HCT116 (cell line): ENCODE measurements at regions not wholly inside any gene's neighbourhood (a gene's known extent, or its start where the extent isn't known, plus 50 kb on each side); places are given as distances from the start of the nearest gene placed in this dataset.

ENCODE experiments used
- ATAC-seq: fragments of 200-7000 bp; cut with Tn5 transposase; 2 replicates; pipeline ENCODE4 v1.9.1; 2020; ENCODE audit warnings: mild to moderate bottlenecking, moderate library complexity
- BruUV-seq: library from RNA; stranded (reverse); fragments of 400-500 nt; replicated peaks from 2 replicates; lab custom pipeline; 2021; lab: Mats Ljungman, UMichigan
- CTCF ChIA-PET: fragments of 300-600 bp; sonication (Branson Sonifier 250); formaldehyde crosslinking; loops from one replicate; lab custom pipeline; 2021; ENCODE audit warnings: antibody characterized with exemption; lab: Charles Lee
- POLR2A ChIA-PET: fragments of 300-600, 350-600 bp; sonication (Branson Sonifier 250); formaldehyde crosslinking; loops from one replicate; lab custom pipeline; 2021; ENCODE audit warnings: antibody characterized with exemption; lab: Charles Lee
- RAD21 ChIA-PET, 2 experiments: fragments of 300-600 bp; sonication (Branson Sonifier 250); formaldehyde crosslinking; loops; one replicate each; lab custom pipeline; 2023; ENCODE audit warnings: low total read pairs in 2 of 2; ENCODE audit not compliant: uncharacterized antibody in 2 of 2, unreplicated experiment in 2 of 2, low non-redundant PET in 1 of 2; lab: Charles Lee
- DNase-seq: peaks from one replicate; pipeline ENCODE4 v3.0.0-alpha.2; 2010; ENCODE audit warnings: low read depth, low spot score
- H2AFZ ChIP-seq: fragments of 200-600 bp; shearing (Covaris generic), sonication (generic); 2 replicates; pipeline ENCODE4 v1.6.1; 2017; ENCODE audit warnings: low read depth, mixed run types, mixed read lengths, antibody characterized with exemption, low read length; ENCODE audit not compliant: poor library complexity, severe bottlenecking
- H3K27ac ChIP-seq: 2 replicates; pipeline ENCODE4 v1.5.1; 2012; ENCODE audit warnings: low read depth, low read length
- H3K27me3 ChIP-seq: fragments of 200-600 bp; sonication (generic); 2 replicates; pipeline ENCODE4 v1.6.1; 2016; ENCODE audit warnings: mixed run types, low read length, mixed read lengths; ENCODE audit not compliant: insufficient read depth
- H3K36me3 ChIP-seq, 2 experiments: fragments of 200-500 bp in 1 of 2; fragments of 200-600 bp in 1 of 2; sonication (Bioruptor generic) in 1 of 2; sonication (generic) in 1 of 2; 2 replicates each; pipeline versions ENCODE4 v1.5.1 to v1.6.1; 2014 to 2016; ENCODE audit warnings: low read length in 2 of 2, inconsistent platforms in 1 of 2, mixed read lengths in 1 of 2, mixed run types in 1 of 2; ENCODE audit not compliant: insufficient read depth in 2 of 2, control insufficient read depth in 1 of 2
- H3K4me1 ChIP-seq, 2 experiments: fragments of 200-600 bp in 1 of 2; sonication (generic) in 1 of 2; 2 replicates each; pipeline versions ENCODE4 v1.5.1 to v1.6.1; 2012 to 2017; ENCODE audit warnings: low read length in 2 of 2, inconsistent platforms in 1 of 2, mild to moderate bottlenecking in 1 of 2, mixed read lengths in 1 of 2, mixed run types in 1 of 2, moderate library complexity in 1 of 2; ENCODE audit not compliant: insufficient read depth in 2 of 2, control insufficient read depth in 1 of 2
- H3K4me2 ChIP-seq: fragments of 200-600 bp; sonication (generic); 2 replicates; pipeline ENCODE4 v1.6.1; 2017; ENCODE audit warnings: mixed run types, low read length, mixed read lengths
- H3K4me3 ChIP-seq, 2 experiments: fragments of 200-600 bp in 1 of 2; sonication (generic) in 1 of 2; replicated peaks in 1 of 2; 2 replicates each; pipeline ENCODE4 v1.5.1; 2011 to 2016; ENCODE audit warnings: low read length in 2 of 2, control low read depth in 1 of 2, low read depth in 1 of 2, mild to moderate bottlenecking in 1 of 2, mixed read lengths in 1 of 2, mixed run types in 1 of 2
- H3K79me2 ChIP-seq: fragments of 200-600 bp; sonication (generic); 2 replicates; pipeline ENCODE4 v1.6.1; 2017; ENCODE audit warnings: mild to moderate bottlenecking, mixed run types, low read length, moderate library complexity, mixed read lengths; ENCODE audit not compliant: insufficient read depth
- H3K9ac ChIP-seq: fragments of 200-600 bp; sonication (generic); 2 replicates; pipeline ENCODE4 v1.6.1; 2016; ENCODE audit warnings: low read length, mixed read lengths
- H3K9me2 ChIP-seq: fragments of 200-600 bp; sonication (generic), shearing (Covaris generic); 2 replicates; pipeline ENCODE4 v1.6.1; 2017; ENCODE audit warnings: mixed run types, mild to moderate bottlenecking, moderate library complexity; ENCODE audit not compliant: insufficient read depth
- H3K9me3 ChIP-seq, 2 experiments: fragments of 200-500 bp in 1 of 2; fragments of 200-600 bp in 1 of 2; sonication (Bioruptor generic) in 1 of 2; sonication (generic) in 1 of 2; 2 replicates each; pipeline ENCODE4 v1.6.1; 2014 to 2017; ENCODE audit warnings: low read length in 2 of 2, mixed read lengths in 2 of 2, inconsistent platforms in 1 of 2, low read depth in 1 of 2, mild to moderate bottlenecking in 1 of 2, mixed run types in 1 of 2, moderate library complexity in 1 of 2; ENCODE audit not compliant: control insufficient read depth in 1 of 2, insufficient read depth in 1 of 2
- H4K20me1 ChIP-seq: fragments of 200-600 bp; sonication (generic), shearing (Covaris generic); 2 replicates; pipeline ENCODE4 v1.6.1; 2017; ENCODE audit warnings: mixed run types, mild to moderate bottlenecking, moderate library complexity; ENCODE audit not compliant: insufficient read depth
- CBX3 ChIP-seq: IDR thresholded peaks from 2 replicates; pipeline ENCODE4 v1.6.1; 2012; ENCODE audit warnings: low read depth
- CEBPB ChIP-seq: IDR thresholded peaks from 2 replicates; pipeline ENCODE4 v1.6.1; 2012; ENCODE audit warnings: low read depth
- CTCF ChIP-seq, 3 experiments: fragments of 200-600 bp in 1 of 3; sonication (generic) in 1 of 3; IDR thresholded peaks in 2 of 3; conservative IDR thresholded peaks in 1 of 3; 2 replicates each; pipeline ENCODE4 v1.5.1; 2012 to 2017; ENCODE audit warnings: low read depth in 2 of 3, low read length in 2 of 3, antibody characterized with exemption in 1 of 3, borderline replicate concordance in 1 of 3, control low read depth in 1 of 3, mild to moderate bottlenecking in 1 of 3, mixed read lengths in 1 of 3, mixed run types in 1 of 3, moderate library complexity in 1 of 3; ENCODE audit not compliant: insufficient read depth in 1 of 3
- ELF1 ChIP-seq: IDR thresholded peaks from 2 replicates; pipeline ENCODE4 v1.6.1; 2012; ENCODE audit warnings: low read depth, borderline replicate concordance
- EZH2 ChIP-seq: fragments of 200-600 bp; sonication (generic); IDR thresholded peaks from 2 replicates; pipeline ENCODE4 v1.6.1; 2017; ENCODE audit warnings: antibody characterized with exemption, mixed run types
- FOSL1 ChIP-seq: IDR thresholded peaks from 2 replicates; pipeline ENCODE4 v1.6.1; 2012; ENCODE audit warnings: low read depth
- JUND ChIP-seq: IDR thresholded peaks from 2 replicates; pipeline ENCODE4 v1.6.1; 2012
- MAX ChIP-seq: IDR thresholded peaks from 2 replicates; pipeline ENCODE4 v1.6.1; 2012
- POLR2A ChIP-seq: IDR thresholded peaks from 2 replicates; pipeline ENCODE4 v1.7.0; 2011; ENCODE audit warnings: borderline replicate concordance; ENCODE audit not compliant: insufficient read depth, insufficient read length; ENCODE audit errors: extremely low read depth
- POLR2AphosphoS5 ChIP-seq: IDR thresholded peaks from 2 replicates; pipeline ENCODE4 v1.6.1; 2011; ENCODE audit warnings: mild to moderate bottlenecking, low read depth, low read length, moderate library complexity
- RAD21 ChIP-seq: IDR thresholded peaks from 2 replicates; pipeline ENCODE4 v1.6.1; 2012; ENCODE audit warnings: low read depth, mild to moderate bottlenecking
- SIN3A ChIP-seq: IDR thresholded peaks from 2 replicates; pipeline ENCODE4 v1.6.1; 2012; ENCODE audit warnings: low read depth
- SP1 ChIP-seq: IDR thresholded peaks from 2 replicates; pipeline ENCODE4 v1.6.1; 2012; ENCODE audit warnings: low read depth
- TCF7L2 ChIP-seq: IDR thresholded peaks from 2 replicates; pipeline ENCODE4 v1.7.0; 2011; ENCODE audit warnings: borderline replicate concordance, inconsistent platforms; ENCODE audit not compliant: insufficient read depth, insufficient read length; ENCODE audit errors: extremely low read depth
- YY1 ChIP-seq: IDR thresholded peaks from 2 replicates; pipeline ENCODE4 v1.6.1; 2011; ENCODE audit warnings: low read length, low read depth, moderate library complexity, mild to moderate bottlenecking; ENCODE audit not compliant: insufficient replicate concordance; ENCODE audit errors: extremely low read depth
- ZNF274 ChIP-seq: fragments of 200-500 bp; sonication (Bioruptor generic); IDR thresholded peaks from 2 replicates; pipeline ENCODE4 v1.6.1; 2014; ENCODE audit warnings: mild to moderate bottlenecking, low read depth, low read length, inconsistent platforms
- intact Hi-C: fragments of 100-400 bp; cut with micrococcal nuclease; formaldehyde crosslinking; loops from 2 replicates; pipeline ENCODE4 v1.10.0; 2022

- TF ChIP-seq TCF7L2, result no peak
- TF ChIP-seq POLR2AphosphoS5, result no peak
- TF ChIP-seq FOSL1, result no peak
- no peak for TF ChIP-seq RAD21
- TF ChIP-seq SIN3A, result no peak
- TF ChIP-seq YY1, result no peak
- no peak for TF ChIP-seq MAX
- TF ChIP-seq POLR2A, result no peak
These were observed 118.4 kb downstream of the NR2F2 start (continued) for GRCh38 chr15:96448923-96449322.

- Histone ChIP-seq H3K9ac (no peak overlapping the region), H3K9me3 (no peaks in the 10 kb centered on the region), H3K4me2 (no peak overlapping the region), H3K4me3 (no peak overlapping the region), H3K9me2 (no peaks in the 10 kb centered on the region), H4K20me1 (no peaks in the 10 kb centered on the region), H3K4me1 (no peaks in the 10 kb centered on the region), H3K79me2 (no peaks in the 10 kb centered on the region), H3K36me3 (no peaks in the 10 kb centered on the region), H3K27ac (no peak overlapping the region), H2AFZ (no peak overlapping the region), H3K27me3 (peaks cover 11% of the 10 kb centered on the region; the same call in 1 of the 2 replicates)
- no peak for DNase-seq
- intact Hi-C loops, result no loop called here
- no peak for ATAC-seq
- BruUV-seq, result no TSS peak
- TF ChIP-seq ELF1, result no peak
- ChIA-PET RAD21 (no interaction called here), CTCF (no interaction called here), POLR2A (no interaction called here)
These were observed 127.3 kb downstream of the NR2F2 start for GRCh38 chr15:96457841-96458240.

GRCh38 chr15:96460106-96460505, 129.6 kb downstream of the NR2F2 start:
- Histone ChIP-seq H3K9me3 (no peaks in the 10 kb centered on the region), H3K27me3 (peaks cover 11% of the 10 kb centered on the region; the same call in 1 of the 2 replicates), H3K79me2 (no peaks in the 10 kb centered on the region), H3K36me3 (no peaks in the 10 kb centered on the region), H2AFZ (no peak overlapping the region), H3K9ac (no peak overlapping the region), H3K4me1 (no peaks in the 10 kb centered on the region), H3K27ac (no peak overlapping the region), H4K20me1 (no peaks in the 10 kb centered on the region), H3K4me2 (no peak overlapping the region), H3K4me3 (no peak overlapping the region), H3K9me2 (no peaks in the 10 kb centered on the region)
- CTCF ChIA-PET, result no interaction called here
- ATAC-seq (no peak), DNase-seq (no peak)
- TF ChIP-seq POLR2AphosphoS5, result no peak
- TF ChIP-seq EZH2, result no peak
- no peak for TF ChIP-seq ELF1
- no peak for TF ChIP-seq CBX3
- no peak for TF ChIP-seq ZNF274
- TF ChIP-seq RAD21, result no peak
- TF ChIP-seq CEBPB, result no peak
- no peak for TF ChIP-seq SP1
- TF ChIP-seq CTCF (IDR thresholded peaks at IDR 0.05 in 2 of 3, conservative IDR thresholded peaks at IDR 0.05 in 1 of 3; ENCODE audit: borderline replicate concordance in 1 of 3, insufficient read depth in 1 of 3, low read depth in 2 of 3, low read length in 2 of 3), result no peak
- no peak for TF ChIP-seq JUND
- TF ChIP-seq SIN3A, result no peak
- TF ChIP-seq TCF7L2, result no peak
- POLR2A ChIA-PET, result no interaction called here
- intact Hi-C loops, result no loop called here
- no TSS peak for BruUV-seq
- RAD21 ChIA-PET, result no interaction called here
